ENCODE measurements at regions not wholly inside any gene's neighbourhood (a gene's known extent, or its start where the extent isn't known, plus 50 kb on each side); places are given as distances from the start of the nearest gene placed in this dataset.

DNA sequence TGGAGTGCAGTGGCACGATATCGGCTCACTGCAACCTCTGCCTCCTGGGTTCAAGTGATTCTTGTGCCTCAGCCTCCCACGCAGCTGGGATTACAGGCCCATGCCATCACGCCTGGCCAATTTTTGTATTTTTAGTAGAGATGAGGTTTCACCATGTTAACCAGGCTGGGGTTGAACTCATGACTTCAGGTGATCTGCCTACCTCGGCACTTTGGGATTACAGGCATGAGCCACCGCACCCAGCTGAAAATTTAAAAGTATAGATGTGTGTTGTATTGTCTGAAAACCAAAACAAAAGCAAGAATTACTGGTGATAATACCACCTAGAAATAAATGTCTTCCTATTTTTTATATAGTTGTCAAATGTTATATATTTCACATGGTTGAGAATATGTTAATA, 162.0 kb upstream of the DMRT1 start:
- Histone ChIP-seq H3K4me1 (peaks cover 0 to 50% (median 21%) of the 10 kb centered on the region in 4 donors), H3K4me3 (no peak overlapping the region), H3K27ac (no peak overlapping the region), H3K9me3 (no peaks in the 10 kb centered on the region), H3K36me3 (no peaks in the 10 kb centered on the region), H3K27me3 (no peaks in the 10 kb centered on the region)
- intact Hi-C loops (cut with DNase I; ENCODE audit: low total_unique reads): no loop called here
- WGBS, 5 donors: 91 to 98% (median 95%) methylated on average over 6 of the region's 6 CpGs
- DNase-seq: no peak
- TF ChIP-seq POLR2A (IDR thresholded peaks at IDR 0.05) (no peak), POLR2AphosphoS5 (IDR thresholded peaks at IDR 0.05) (no peak), EP300 (IDR thresholded peaks at IDR 0.05) (no peak)
- TF ChIP-seq, protein P1, sequence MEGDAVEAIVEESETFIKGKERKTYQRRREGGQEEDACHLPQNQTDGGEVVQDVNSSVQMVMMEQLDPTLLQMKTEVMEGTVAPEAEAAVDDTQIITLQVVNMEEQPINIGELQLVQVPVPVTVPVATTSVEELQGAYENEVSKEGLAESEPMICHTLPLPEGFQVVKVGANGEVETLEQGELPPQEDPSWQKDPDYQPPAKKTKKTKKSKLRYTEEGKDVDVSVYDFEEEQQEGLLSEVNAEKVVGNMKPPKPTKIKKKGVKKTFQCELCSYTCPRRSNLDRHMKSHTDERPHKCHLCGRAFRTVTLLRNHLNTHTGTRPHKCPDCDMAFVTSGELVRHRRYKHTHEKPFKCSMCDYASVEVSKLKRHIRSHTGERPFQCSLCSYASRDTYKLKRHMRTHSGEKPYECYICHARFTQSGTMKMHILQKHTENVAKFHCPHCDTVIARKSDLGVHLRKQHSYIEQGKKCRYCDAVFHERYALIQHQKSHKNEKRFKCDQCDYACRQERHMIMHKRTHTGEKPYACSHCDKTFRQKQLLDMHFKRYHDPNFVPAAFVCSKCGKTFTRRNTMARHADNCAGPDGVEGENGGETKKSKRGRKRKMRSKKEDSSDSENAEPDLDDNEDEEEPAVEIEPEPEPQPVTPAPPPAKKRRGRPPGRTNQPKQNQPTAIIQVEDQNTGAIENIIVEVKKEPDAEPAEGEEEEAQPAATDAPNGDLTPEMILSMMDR (IDR thresholded peaks at IDR 0.05): no peak

DNA sequence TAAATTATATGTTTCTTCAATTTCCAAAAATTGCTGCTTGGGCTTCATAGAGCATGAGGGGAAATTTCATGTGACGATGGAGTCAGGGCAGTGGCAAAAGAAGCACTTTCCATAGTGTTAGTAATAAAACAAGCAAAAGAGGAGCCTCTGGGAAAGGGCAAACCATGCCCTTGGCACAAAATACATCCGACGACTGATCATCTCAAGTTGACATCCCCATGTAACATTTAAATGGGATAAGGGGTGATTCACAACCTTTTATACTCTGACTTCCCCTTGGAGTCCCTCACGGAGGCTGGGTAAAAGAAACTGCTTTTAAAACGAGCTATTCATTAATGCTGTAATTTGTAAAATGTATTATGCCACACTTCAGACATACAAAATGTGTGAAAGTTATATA, 161.4 kb upstream of the DMRT1 start:
- no peaks in the 10 kb centered on the region for H3K27me3 ChIP-seq
- WGBS, 5 donors: 76 to 86% (median 78%) methylated on average over 5 of the region's 5 CpGs
- H3K4me1 ChIP-seq: peaks cover 0 to 54% (median 26%) of the 10 kb centered on the region in 4 donors
- H3K9me3 ChIP-seq: no peaks in the 10 kb centered on the region
- no peak overlapping the region for H3K27ac ChIP-seq
- intact Hi-C loops (cut with DNase I; ENCODE audit: low total_unique reads): no loop called here
- H3K36me3 ChIP-seq: no peaks in the 10 kb centered on the region
- DNase-seq: no peak
- no peak overlapping the region for H3K4me3 ChIP-seq
- no peak for TF ChIP-seq EP300 (IDR thresholded peaks at IDR 0.05)
- no peak for TF ChIP-seq POLR2A (IDR thresholded peaks at IDR 0.05)
- TF ChIP-seq POLR2AphosphoS5 (IDR thresholded peaks at IDR 0.05): no peak
- TF ChIP-seq, protein P1 (IDR thresholded peaks at IDR 0.05): no peak

DNA sequence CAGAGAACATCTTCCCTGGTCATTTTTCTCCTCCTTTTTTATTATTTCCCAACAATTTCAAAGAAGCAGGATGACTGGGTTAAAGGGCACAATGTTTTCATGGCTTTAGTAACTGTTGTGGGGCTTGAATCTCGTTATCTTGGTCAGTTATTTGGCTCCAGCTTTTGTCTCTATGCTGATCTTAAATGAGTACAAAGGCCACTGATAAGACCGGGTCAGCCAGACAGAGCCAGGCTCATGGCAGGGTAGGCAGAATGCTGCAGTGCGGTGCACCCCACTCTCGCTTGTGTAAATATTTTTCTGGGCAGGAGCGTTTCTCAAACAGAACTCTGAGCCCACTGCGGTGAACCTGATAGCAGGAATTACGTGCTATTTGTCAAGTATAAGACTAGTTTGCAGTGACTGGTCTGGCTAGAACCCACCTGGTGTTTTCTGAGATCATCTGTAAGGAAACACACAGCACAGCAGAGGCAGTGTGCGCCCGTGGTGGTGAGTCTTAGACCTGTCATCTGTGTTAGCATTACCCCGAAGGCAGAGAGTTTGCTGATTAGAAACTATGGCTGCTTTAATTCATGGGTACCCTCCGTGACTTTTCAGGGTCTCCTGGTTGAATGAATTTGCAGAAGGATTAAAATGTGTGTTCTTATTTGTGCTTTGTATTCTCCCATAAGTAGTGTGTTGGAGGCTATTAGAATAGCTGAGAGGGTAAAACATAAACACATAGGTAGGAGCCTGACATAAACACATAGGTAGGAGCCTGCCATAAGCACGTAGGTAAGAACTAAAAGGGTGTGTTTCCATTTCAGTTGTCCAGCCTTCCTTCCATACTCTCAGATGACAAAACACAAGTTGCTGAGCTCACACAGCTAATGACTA, 158.6 kb upstream of the DMRT1 start:
- H3K27me3 ChIP-seq: no peaks in the 10 kb centered on the region
- DNase-seq: peak; percentile 81 to 91
- no peak for TF ChIP-seq POLR2A (IDR thresholded peaks at IDR 0.05)
- TF ChIP-seq, protein P1 (IDR thresholded peaks at IDR 0.05): no peak
- no peak for TF ChIP-seq EP300 (IDR thresholded peaks at IDR 0.05)
- TF ChIP-seq POLR2AphosphoS5 (IDR thresholded peaks at IDR 0.05): peak in 2 of 3 donors; percentile 46 to 61
- no peaks in the 10 kb centered on the region for H3K9me3 ChIP-seq
- intact Hi-C loops (cut with DNase I; ENCODE audit: low total_unique reads): no loop called here
- H3K4me3 ChIP-seq: peak overlapping the region in 1 of 4 donors; percentile 15
- peak overlapping the region; percentile 68 to 74 (median 69) for H3K27ac ChIP-seq
- 21 to 49% (median 33%) methylated on average over 12 of the region's 12 CpGs for WGBS, 5 donors
- H3K36me3 ChIP-seq: no peaks in the 10 kb centered on the region
- H3K4me1 ChIP-seq: peaks cover 0 to 51% (median 31%) of the 10 kb centered on the region in 4 donors

DNA sequence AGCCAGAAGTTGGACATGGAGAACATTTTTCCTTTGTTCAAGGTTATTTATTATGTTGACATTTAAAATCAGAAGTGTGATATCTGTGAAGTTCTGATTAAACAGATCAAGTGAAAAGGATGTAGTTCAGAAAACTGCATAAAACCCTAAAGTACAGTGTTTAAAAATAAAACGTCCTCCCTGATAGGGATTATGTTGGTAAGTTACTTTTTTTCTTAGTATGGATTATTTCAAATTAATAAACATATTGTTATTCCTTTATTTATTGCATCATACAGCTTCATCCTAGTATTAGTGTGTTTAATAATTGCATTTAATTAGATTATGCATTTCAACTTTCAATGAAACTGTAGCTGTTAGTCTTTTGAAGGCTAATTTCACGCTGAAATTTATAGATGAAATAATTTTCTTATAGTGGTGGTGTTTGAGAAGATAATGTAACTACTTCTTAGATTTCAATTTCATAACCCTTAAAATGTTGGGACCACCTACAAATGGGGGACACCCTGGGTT, 157.9 kb upstream of the DMRT1 start:
- DNase-seq: no peak
- peak overlapping the region in 2 of 4 donors; percentile 12 to 15 for H3K4me3 ChIP-seq

More for the DNA sequence above, 157.9 kb upstream of the DMRT1 start:
- peaks cover 0 to 44% (median 28%) of the 10 kb centered on the region in 4 donors for H3K4me1 ChIP-seq
- WGBS, 5 donors: 34 to 49% (median 41%) methylated on average over 2 of the region's 2 CpGs
- H3K27ac ChIP-seq: peak overlapping the region; percentile 30 to 74 (median 69)
- intact Hi-C loops (cut with DNase I; ENCODE audit: low total_unique reads): no loop called here
- TF ChIP-seq POLR2A (IDR thresholded peaks at IDR 0.05) (no peak), EP300 (IDR thresholded peaks at IDR 0.05) (no peak), POLR2AphosphoS5 (IDR thresholded peaks at IDR 0.05) (no peak)
- TF ChIP-seq, protein P1 (IDR thresholded peaks at IDR 0.05): no peak
- no peaks in the 10 kb centered on the region for H3K9me3 ChIP-seq
- H3K27me3 ChIP-seq: no peaks in the 10 kb centered on the region
- H3K36me3 ChIP-seq: no peaks in the 10 kb centered on the region
